Mesothelial cell of epicardium (in vitro differentiated cells): ENCODE measurements at regions not wholly inside any gene's neighbourhood (a gene's known extent, or its start where the extent isn't known, plus 50 kb on each side); places are given as distances from the start of the nearest gene placed in this dataset.

Experiments
- DNase-seq, 2 experiments: peaks; one replicate each; pipeline ENCODE4 v3.0.0; 2021; ENCODE audit warnings: low spot score in 2 of 2; ENCODE audit not compliant: unreplicated experiment in 2 of 2
- H3K27ac Mint-ChIP-seq: 2 replicates; pipeline ENCODE4 v1.8.0; 2021; ENCODE audit warnings: mixed read lengths
- H3K27me3 Mint-ChIP-seq: 2 replicates; pipeline ENCODE4 v1.8.0; 2021; ENCODE audit warnings: low read depth, mixed read lengths
- H3K36me3 Mint-ChIP-seq: 2 replicates; pipeline ENCODE4 v1.8.0; 2021; ENCODE audit warnings: mixed read lengths
- H3K4me1 Mint-ChIP-seq: 2 replicates; pipeline ENCODE4 v1.8.0; 2021; ENCODE audit warnings: mixed read lengths
- H3K4me3 Mint-ChIP-seq: 2 replicates; pipeline ENCODE4 v1.8.0; 2021; ENCODE audit warnings: mild to moderate bottlenecking, moderate library complexity, mixed read lengths
- H3K9me3 Mint-ChIP-seq: 2 replicates; pipeline ENCODE4 v1.8.0; 2021; ENCODE audit warnings: mixed read lengths
- TF ChIP-seq, protein P1 (sequence below): fragments of 200-600 bp; sonication (generic); IDR thresholded peaks from one replicate; pipeline ENCODE4 v1.5.0; 2021; ENCODE audit warnings: antibody characterized with exemption; ENCODE audit not compliant: unreplicated experiment

DNA sequence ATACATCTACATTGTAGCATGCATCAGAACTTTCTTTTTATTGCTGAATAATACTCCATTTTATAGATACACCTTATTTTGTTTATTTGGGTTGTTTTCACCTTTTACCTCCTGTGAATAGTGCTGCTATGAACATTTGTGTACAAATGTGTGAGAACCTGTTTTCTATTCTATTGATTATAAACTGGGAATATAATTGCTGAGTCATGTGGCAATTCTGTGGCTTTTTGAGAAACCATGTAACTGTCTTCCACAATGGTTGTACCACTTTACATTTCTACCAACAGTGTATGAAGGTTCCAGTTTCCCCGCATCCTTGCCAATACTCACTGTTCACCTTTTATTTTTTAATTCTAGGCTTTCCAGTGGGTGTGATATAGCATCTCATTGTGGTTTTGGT lies 138.6 kb upstream of the MBL2 start:
- no peak overlapping the region for H3K27ac Mint-ChIP-seq
- TF ChIP-seq, protein P1, sequence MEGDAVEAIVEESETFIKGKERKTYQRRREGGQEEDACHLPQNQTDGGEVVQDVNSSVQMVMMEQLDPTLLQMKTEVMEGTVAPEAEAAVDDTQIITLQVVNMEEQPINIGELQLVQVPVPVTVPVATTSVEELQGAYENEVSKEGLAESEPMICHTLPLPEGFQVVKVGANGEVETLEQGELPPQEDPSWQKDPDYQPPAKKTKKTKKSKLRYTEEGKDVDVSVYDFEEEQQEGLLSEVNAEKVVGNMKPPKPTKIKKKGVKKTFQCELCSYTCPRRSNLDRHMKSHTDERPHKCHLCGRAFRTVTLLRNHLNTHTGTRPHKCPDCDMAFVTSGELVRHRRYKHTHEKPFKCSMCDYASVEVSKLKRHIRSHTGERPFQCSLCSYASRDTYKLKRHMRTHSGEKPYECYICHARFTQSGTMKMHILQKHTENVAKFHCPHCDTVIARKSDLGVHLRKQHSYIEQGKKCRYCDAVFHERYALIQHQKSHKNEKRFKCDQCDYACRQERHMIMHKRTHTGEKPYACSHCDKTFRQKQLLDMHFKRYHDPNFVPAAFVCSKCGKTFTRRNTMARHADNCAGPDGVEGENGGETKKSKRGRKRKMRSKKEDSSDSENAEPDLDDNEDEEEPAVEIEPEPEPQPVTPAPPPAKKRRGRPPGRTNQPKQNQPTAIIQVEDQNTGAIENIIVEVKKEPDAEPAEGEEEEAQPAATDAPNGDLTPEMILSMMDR, result no peak
- peaks cover 37% of the 10 kb centered on the region for H3K4me1 Mint-ChIP-seq
- no peak overlapping the region for H3K4me3 Mint-ChIP-seq
- DNase-seq, result no peak
- H3K27me3 Mint-ChIP-seq, result no peaks in the 10 kb centered on the region
- H3K36me3 Mint-ChIP-seq, result no peaks in the 10 kb centered on the region
- H3K9me3 Mint-ChIP-seq, result no peaks in the 10 kb centered on the region

DNA sequence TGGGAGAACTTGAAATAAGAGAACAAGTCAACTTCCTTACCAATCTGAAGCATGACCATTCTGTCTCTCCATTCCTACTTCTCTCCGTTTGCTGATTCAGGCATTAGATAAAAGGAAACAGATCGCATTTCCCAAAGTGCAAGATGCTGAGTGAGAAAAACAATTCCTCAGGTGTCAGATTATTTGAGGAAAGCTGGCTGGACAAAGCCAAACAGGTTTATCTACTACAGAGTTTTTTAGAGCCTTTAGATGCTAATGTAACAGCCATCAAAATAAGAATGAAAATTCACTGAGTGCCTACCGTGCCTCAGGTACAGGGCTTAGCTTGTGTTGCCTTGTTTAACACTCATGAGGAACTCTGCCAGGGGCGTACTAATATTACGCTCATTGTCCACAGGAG lies 135.9 kb upstream of the MBL2 start:
- H3K4me1 Mint-ChIP-seq, result peaks cover 26% of the 10 kb centered on the region
- H3K4me3 Mint-ChIP-seq, result no peak overlapping the region
- no peaks in the 10 kb centered on the region for H3K36me3 Mint-ChIP-seq

DNA sequence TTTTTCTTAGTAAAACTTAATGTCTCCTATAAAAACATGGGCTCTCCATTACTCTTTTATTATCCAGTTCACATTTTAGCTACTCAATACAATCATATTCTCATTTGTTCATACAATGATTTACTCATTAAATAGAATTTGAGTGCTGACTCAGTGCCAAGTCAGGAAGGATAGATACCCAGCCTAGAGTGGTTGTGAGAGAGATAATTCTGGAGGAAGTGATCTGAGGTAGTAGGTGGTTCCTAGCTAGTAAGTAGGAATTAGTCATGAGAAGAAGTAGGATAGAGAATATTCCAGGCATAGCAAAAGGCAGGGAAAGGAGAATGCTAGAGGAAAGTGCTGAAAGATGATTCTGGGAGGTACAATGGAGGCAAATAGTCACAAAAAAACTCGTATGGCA lies 133.5 kb upstream of the MBL2 start:
- H3K9me3 Mint-ChIP-seq, result no peaks in the 10 kb centered on the region
- H3K4me3 Mint-ChIP-seq, result no peak overlapping the region
- H3K27me3 Mint-ChIP-seq, result no peaks in the 10 kb centered on the region
- H3K4me1 Mint-ChIP-seq, result peaks cover 41% of the 10 kb centered on the region
- TF ChIP-seq, protein P1, result no peak
- H3K36me3 Mint-ChIP-seq, result no peaks in the 10 kb centered on the region
- H3K27ac Mint-ChIP-seq, result no peak overlapping the region
- DNase-seq, result no peak

More for the DNA sequence above, 135.9 kb upstream of the MBL2 start:
- H3K27ac Mint-ChIP-seq, result peak overlapping the region; percentile 41
- no peaks in the 10 kb centered on the region for H3K9me3 Mint-ChIP-seq
- TF ChIP-seq, protein P1, result no peak
- no peak for DNase-seq
- H3K27me3 Mint-ChIP-seq, result no peaks in the 10 kb centered on the region

DNA sequence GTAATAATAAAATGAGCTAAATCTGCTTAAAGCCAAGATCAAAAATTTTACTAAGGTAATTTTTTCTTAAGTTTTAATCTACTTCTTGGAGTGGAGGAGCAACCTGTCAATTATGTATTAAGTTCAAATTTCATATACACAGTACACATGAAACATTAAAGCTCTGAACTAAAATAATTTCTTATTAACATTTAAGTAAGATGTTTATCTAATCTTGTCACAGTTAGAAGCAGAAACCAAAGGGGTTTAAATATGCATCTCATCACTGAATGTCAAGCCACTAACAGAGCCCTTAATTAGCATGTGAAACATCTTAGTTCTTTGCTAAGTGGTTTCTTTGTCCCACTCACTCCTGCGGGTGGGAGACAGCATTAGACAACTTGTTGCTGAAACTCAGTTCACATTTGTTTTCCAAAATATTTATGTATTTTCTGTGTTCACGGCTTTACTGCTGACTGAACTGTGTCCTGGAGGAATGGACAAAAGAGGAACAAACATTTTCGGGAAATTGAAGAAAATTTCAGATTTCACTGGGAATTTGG lies 130.9 kb upstream of the MBL2 start:
- Mint-ChIP-seq H3K27me3 (no peaks in the 10 kb centered on the region), H3K27ac (no peak overlapping the region), H3K9me3 (no peaks in the 10 kb centered on the region), H3K4me1 (peaks cover 43% of the 10 kb centered on the region), H3K36me3 (no peaks in the 10 kb centered on the region), H3K4me3 (no peak overlapping the region)
- no peak for DNase-seq
- TF ChIP-seq, protein P1, result no peak

DNA sequence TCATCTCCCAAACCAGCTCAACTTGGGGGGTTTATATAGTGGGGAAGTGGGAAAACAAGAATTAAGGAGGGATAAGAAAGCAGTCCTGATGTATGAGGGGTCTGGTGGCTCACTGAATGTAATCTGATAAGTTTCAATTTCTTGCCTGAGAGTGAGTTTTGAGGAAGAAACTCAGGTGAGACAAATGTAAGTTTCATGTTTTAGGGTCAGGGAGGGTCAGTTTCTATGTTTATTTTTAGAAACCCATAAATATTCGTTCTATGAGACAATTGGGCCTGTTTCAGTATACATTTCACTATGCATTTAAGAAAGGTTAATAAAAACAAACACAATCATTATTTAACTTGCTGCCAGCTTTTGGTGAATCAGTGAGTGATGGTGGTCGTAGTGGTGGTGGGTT lies 128.0 kb upstream of the MBL2 start:
- peaks cover 4% of the 10 kb centered on the region for H3K9me3 Mint-ChIP-seq

More for the DNA sequence above, 128.0 kb upstream of the MBL2 start:
- peaks cover 2% of the 10 kb centered on the region for H3K36me3 Mint-ChIP-seq
- peak overlapping the region; percentile 94 for H3K27ac Mint-ChIP-seq
- DNase-seq, result no peak
- TF ChIP-seq, protein P1, result no peak
- peak overlapping the region; percentile 30 for H3K4me3 Mint-ChIP-seq
- H3K27me3 Mint-ChIP-seq, result no peaks in the 10 kb centered on the region
- H3K4me1 Mint-ChIP-seq, result peaks cover 58% of the 10 kb centered on the region
